K562 (cell line): ENCODE measurements at regions not wholly inside any gene's neighbourhood (a gene's known extent, or its start where the extent isn't known, plus 50 kb on each side); places are given as distances from the start of the nearest gene placed in this dataset.
A peak's percentile ranks its signal among the peaks of the same experiment; 100 is the strongest.

Source experiments
- FOXM1 ChIP-seq, 2 experiments: fragments of 450-650 bp in 1 of 2; sonication (generic) in 1 of 2; formaldehyde crosslinking in 1 of 2; IDR thresholded peaks; 2 replicates each; pipeline versions ENCODE4 v1.6.1 to v1.9.0; 2017 to 2022; ENCODE audit warnings: low read depth in 2 of 2, mild to moderate bottlenecking in 2 of 2, missing genetic modification reagents in 1 of 2, moderate library complexity in 1 of 2
- HIVEP1 ChIP-seq: fragments of 250-450 bp; sonication (Bioruptor Pico); IDR thresholded peaks from 2 replicates; pipeline ENCODE4 v1.4.0; 2020; ENCODE audit warnings: mild to moderate bottlenecking
- KAT8 ChIP-seq: fragments of 450-650 bp; IDR thresholded peaks from 2 replicates; pipeline ENCODE4 v1.6.1; 2016; ENCODE audit warnings: low read depth, mild to moderate bottlenecking
- MCM7 ChIP-seq, 2 experiments: fragments of 450-650 bp; IDR thresholded peaks; 2 replicates each; pipeline ENCODE4 v1.6.1; 2016 to 2018
- MTF1 ChIP-seq: fragments of 250-450 bp; sonication (Bioruptor Pico); IDR thresholded peaks from 2 replicates; pipeline ENCODE4 v1.9.0; 2021; ENCODE audit warnings: moderate library complexity, mild to moderate bottlenecking, inconsistent platforms, borderline replicate concordance
- PHF20 ChIP-seq: fragments of 450-650 bp; IDR thresholded peaks from 2 replicates; pipeline ENCODE4 v1.6.1; 2018; ENCODE audit not compliant: partially characterized antibody
- POLR2A ChIP-seq: fragments of 450-650 bp; conservative IDR thresholded peaks from 2 replicates; pipeline ENCODE4 v1.6.1; 2016
- PTBP1 ChIP-seq: fragments of 200-400 bp; formaldehyde crosslinking; IDR thresholded peaks from 2 replicates; pipeline ENCODE4 v1.6.1; 2017; ENCODE audit warnings: low read depth, low read length
- SAFB2 ChIP-seq: fragments of 200-400 bp; formaldehyde crosslinking; IDR thresholded peaks from 2 replicates; pipeline ENCODE4 v1.6.1; 2018; ENCODE audit warnings: borderline replicate concordance, low read length, low read depth, moderate library complexity; ENCODE audit not compliant: severe bottlenecking
- SPI1 ChIP-seq: IDR thresholded peaks from 2 replicates; pipeline ENCODE4 v1.6.1; 2011; ENCODE audit warnings: low read depth, low read length, control low read depth, borderline replicate concordance
- XRCC4 ChIP-seq: IDR thresholded peaks from one replicate; pipeline ENCODE4 v1.6.1; 2011; ENCODE audit not compliant: insufficient read depth, insufficient read length; ENCODE audit errors: extremely low read depth
- ZNF551 ChIP-seq: fragments of 250-450 bp; sonication (Bioruptor Pico); IDR thresholded peaks from 2 replicates; pipeline ENCODE4 v1.5.0; 2021; ENCODE audit warnings: mild to moderate bottlenecking, moderate library complexity
- TF ChIP-seq, protein P1 (sequence below): sonication (generic); formaldehyde crosslinking; IDR thresholded peaks from 2 replicates; pipeline ENCODE4 v1.8.0; 2022; ENCODE audit warnings: missing genetic modification reagents, mild to moderate bottlenecking, borderline replicate concordance
- TF ChIP-seq, protein P2 (sequence below): fragments of 450-650 bp; IDR thresholded peaks from 2 replicates; pipeline ENCODE4 v1.6.1; 2014; ENCODE audit warnings: low read depth, mild to moderate bottlenecking, moderate library complexity, borderline replicate concordance
- TF ChIP-seq, protein P3 (sequence below): fragments of 450-650 bp; formaldehyde crosslinking; IDR thresholded peaks from 2 replicates; pipeline ENCODE4 v1.4.0; 2022; ENCODE audit warnings: missing genetic modification characterization
- TF ChIP-seq, protein P4 (sequence below): fragments of 250-450 bp; sonication (Bioruptor Pico); IDR thresholded peaks from 2 replicates; pipeline ENCODE4 v1.4.0; 2020; ENCODE audit warnings: mild to moderate bottlenecking

DNA sequence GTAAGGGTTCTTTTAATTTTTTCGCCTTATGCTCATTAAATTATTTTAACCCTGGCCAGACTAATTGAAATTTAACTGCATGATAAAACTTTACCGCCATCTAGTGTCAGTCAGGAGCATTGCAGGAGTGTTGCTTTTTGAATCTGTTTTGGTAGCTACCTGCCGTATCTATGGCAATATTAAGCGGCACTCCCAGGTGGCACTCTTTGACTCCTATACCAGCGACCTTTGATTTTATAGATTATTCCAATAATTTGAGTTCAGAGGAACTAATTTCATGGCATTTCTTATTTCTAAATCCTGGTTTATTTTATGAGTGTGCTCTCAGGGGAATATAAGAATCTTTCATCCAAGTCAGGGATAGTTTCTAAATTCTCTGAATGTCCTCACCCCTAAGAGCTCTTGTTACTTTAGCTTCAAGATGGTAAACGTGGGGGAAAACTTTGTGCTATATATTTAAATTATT lies 198.9 kb downstream of the REEP3 start (continued):
- TF ChIP-seq, protein P1, sequence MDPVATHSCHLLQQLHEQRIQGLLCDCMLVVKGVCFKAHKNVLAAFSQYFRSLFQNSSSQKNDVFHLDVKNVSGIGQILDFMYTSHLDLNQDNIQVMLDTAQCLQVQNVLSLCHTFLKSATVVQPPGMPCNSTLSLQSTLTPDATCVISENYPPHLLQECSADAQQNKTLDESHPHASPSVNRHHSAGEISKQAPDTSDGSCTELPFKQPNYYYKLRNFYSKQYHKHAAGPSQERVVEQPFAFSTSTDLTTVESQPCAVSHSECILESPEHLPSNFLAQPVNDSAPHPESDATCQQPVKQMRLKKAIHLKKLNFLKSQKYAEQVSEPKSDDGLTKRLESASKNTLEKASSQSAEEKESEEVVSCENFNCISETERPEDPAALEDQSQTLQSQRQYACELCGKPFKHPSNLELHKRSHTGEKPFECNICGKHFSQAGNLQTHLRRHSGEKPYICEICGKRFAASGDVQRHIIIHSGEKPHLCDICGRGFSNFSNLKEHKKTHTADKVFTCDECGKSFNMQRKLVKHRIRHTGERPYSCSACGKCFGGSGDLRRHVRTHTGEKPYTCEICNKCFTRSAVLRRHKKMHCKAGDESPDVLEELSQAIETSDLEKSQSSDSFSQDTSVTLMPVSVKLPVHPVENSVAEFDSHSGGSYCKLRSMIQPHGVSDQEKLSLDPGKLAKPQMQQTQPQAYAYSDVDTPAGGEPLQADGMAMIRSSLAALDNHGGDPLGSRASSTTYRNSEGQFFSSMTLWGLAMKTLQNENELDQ (CRISPR knock-in tag): no peak
- TF ChIP-seq, protein P2, sequence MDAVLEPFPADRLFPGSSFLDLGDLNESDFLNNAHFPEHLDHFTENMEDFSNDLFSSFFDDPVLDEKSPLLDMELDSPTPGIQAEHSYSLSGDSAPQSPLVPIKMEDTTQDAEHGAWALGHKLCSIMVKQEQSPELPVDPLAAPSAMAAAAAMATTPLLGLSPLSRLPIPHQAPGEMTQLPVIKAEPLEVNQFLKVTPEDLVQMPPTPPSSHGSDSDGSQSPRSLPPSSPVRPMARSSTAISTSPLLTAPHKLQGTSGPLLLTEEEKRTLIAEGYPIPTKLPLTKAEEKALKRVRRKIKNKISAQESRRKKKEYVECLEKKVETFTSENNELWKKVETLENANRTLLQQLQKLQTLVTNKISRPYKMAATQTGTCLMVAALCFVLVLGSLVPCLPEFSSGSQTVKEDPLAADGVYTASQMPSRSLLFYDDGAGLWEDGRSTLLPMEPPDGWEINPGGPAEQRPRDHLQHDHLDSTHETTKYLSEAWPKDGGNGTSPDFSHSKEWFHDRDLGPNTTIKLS: no peak
- no peak for TF ChIP-seq XRCC4
- TF ChIP-seq KAT8: no peak
- TF ChIP-seq ZNF551 (CRISPR knock-in tag): no peak
- TF ChIP-seq, protein P3, sequence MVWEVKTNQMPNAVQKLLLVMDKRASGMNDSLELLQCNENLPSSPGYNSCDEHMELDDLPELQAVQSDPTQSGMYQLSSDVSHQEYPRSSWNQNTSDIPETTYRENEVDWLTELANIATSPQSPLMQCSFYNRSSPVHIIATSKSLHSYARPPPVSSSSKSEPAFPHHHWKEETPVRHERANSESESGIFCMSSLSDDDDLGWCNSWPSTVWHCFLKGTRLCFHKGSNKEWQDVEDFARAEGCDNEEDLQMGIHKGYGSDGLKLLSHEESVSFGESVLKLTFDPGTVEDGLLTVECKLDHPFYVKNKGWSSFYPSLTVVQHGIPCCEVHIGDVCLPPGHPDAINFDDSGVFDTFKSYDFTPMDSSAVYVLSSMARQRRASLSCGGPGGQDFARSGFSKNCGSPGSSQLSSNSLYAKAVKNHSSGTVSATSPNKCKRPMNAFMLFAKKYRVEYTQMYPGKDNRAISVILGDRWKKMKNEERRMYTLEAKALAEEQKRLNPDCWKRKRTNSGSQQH (CRISPR knock-in tag): no peak
- no peak for TF ChIP-seq POLR2A
- peak; percentile 44 for TF ChIP-seq FOXM1 (IDR thresholded peaks at IDR 0.05; ENCODE audit: low read depth)
- no peak for TF ChIP-seq FOXM1 (CRISPR knock-in tag; IDR thresholded peaks at IDR 0.05; ENCODE audit: low read depth)
- TF ChIP-seq HIVEP1 (CRISPR knock-in tag): no peak
- no peak for TF ChIP-seq MTF1 (CRISPR knock-in tag)
- TF ChIP-seq PHF20: no peak
- TF ChIP-seq, protein P4, sequence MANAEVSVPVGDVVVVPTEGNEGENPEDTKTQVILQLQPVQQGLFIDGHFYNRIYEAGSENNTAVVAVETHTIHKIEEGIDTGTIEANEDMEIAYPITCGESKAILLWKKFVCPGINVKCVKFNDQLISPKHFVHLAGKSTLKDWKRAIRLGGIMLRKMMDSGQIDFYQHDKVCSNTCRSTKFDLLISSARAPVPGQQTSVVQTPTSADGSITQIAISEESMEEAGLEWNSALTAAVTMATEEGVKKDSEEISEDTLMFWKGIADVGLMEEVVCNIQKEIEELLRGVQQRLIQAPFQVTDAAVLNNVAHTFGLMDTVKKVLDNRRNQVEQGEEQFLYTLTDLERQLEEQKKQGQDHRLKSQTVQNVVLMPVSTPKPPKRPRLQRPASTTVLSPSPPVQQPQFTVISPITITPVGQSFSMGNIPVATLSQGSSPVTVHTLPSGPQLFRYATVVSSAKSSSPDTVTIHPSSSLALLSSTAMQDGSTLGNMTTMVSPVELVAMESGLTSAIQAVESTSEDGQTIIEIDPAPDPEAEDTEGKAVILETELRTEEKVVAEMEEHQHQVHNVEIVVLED: no peak
- no peak for TF ChIP-seq SAFB2
- TF ChIP-seq SPI1: no peak
- no peak for TF ChIP-seq MCM7 (IDR thresholded peaks at IDR 0.05)
- no peak for TF ChIP-seq PTBP1
